Trophoblast cell (in vitro differentiated cells and primary cell): ENCODE measurements at regions not wholly inside any gene's neighbourhood (a gene's known extent, or its start where the extent isn't known, plus 50 kb on each side); places are given as distances from the start of the nearest gene placed in this dataset.
"Not testable (repeated sequence)": the region's sequence is repeated elsewhere in the genome, so short reads cannot be mapped to it uniquely, and the experiment has no call there.

Source experiments
- DNase-seq, 2 donors: peaks; one replicate each; pipeline ENCODE4 v3.0.0-alpha.2; 2016
- H2AFZ ChIP-seq: 2 replicates; pipeline ENCODE4 v1.6.1; 2013; ENCODE audit warnings: low read length, moderate library complexity, mild to moderate bottlenecking; ENCODE audit not compliant: insufficient read depth, poor library complexity
- H2AK5ac ChIP-seq: 2 replicates; pipeline ENCODE4 v1.6.1; 2013; ENCODE audit warnings: mild to moderate bottlenecking, low read length
- H2BK120ac ChIP-seq: 2 replicates; pipeline ENCODE4 v1.6.1; 2013; ENCODE audit warnings: low read length, mild to moderate bottlenecking, moderate library complexity; ENCODE audit not compliant: insufficient read depth, poor library complexity
- H2BK12ac ChIP-seq: 2 replicates; pipeline ENCODE4 v1.6.1; 2013; ENCODE audit warnings: mild to moderate bottlenecking, low read length, moderate library complexity
- H2BK5ac ChIP-seq: 2 replicates; pipeline ENCODE4 v1.6.1; 2013; ENCODE audit warnings: low read length, low read depth, moderate library complexity, mild to moderate bottlenecking; ENCODE audit not compliant: poor library complexity
- H3K14ac ChIP-seq: 2 replicates; pipeline ENCODE4 v1.6.1; 2013; ENCODE audit warnings: mild to moderate bottlenecking, low read length
- H3K18ac ChIP-seq: 2 replicates; pipeline ENCODE4 v1.6.1; 2013; ENCODE audit warnings: mild to moderate bottlenecking, low read length
- H3K23ac ChIP-seq: 2 replicates; pipeline ENCODE4 v1.6.1; 2013; ENCODE audit warnings: low read length
- H3K27ac ChIP-seq: 2 replicates; pipeline ENCODE4 v1.5.1; 2013; ENCODE audit warnings: low read depth, mild to moderate bottlenecking, inconsistent platforms, low read length, moderate library complexity
- H3K27me3 ChIP-seq: 2 replicates; pipeline ENCODE4 v1.6.1; 2013; ENCODE audit warnings: inconsistent platforms, mild to moderate bottlenecking, low read length, moderate library complexity; ENCODE audit not compliant: insufficient read depth
- H3K36me3 ChIP-seq, 2 experiments: 1 replicate in 1 of 2; 2 replicates in 1 of 2; pipeline ENCODE4 v1.6.1; 2013; ENCODE audit warnings: low read length in 2 of 2, mild to moderate bottlenecking in 2 of 2, moderate library complexity in 1 of 2; ENCODE audit not compliant: insufficient read depth in 2 of 2, control insufficient read depth in 1 of 2
- H3K4ac ChIP-seq: 2 replicates; pipeline ENCODE4 v1.6.1; 2013; ENCODE audit warnings: low read depth, mild to moderate bottlenecking, low read length, moderate library complexity
- H3K4me1 ChIP-seq, 2 experiments: 1 replicate in 1 of 2; 2 replicates in 1 of 2; pipeline ENCODE4 v1.6.1; 2013; ENCODE audit warnings: low read length in 2 of 2, mild to moderate bottlenecking in 2 of 2, moderate library complexity in 1 of 2; ENCODE audit not compliant: insufficient read depth in 2 of 2, control insufficient read depth in 1 of 2
- H3K4me2 ChIP-seq: 2 replicates; pipeline ENCODE4 v1.6.1; 2013; ENCODE audit warnings: inconsistent platforms, mild to moderate bottlenecking, low read length, moderate library complexity
- H3K4me3 ChIP-seq: 2 replicates; pipeline ENCODE4 v1.5.1; 2013; ENCODE audit warnings: mild to moderate bottlenecking, low read depth, low read length, inconsistent platforms
- H3K79me1 ChIP-seq: one replicate; pipeline ENCODE4 v1.6.1; 2013; ENCODE audit warnings: low read length
- H3K79me2 ChIP-seq: 2 replicates; pipeline ENCODE4 v1.6.1; 2013; ENCODE audit warnings: low read length, mild to moderate bottlenecking; ENCODE audit not compliant: control insufficient read depth, insufficient read depth, poor library complexity
- H3K9ac ChIP-seq: 2 replicates; pipeline ENCODE4 v1.6.1; 2013; ENCODE audit warnings: mild to moderate bottlenecking, low read length
- H3K9me3 ChIP-seq: 2 replicates; pipeline ENCODE4 v1.6.1; 2013; ENCODE audit warnings: low read depth, mild to moderate bottlenecking, control low read depth, inconsistent platforms, low read length; ENCODE audit not compliant: insufficient read depth
- H4K12ac ChIP-seq: 2 replicates; pipeline ENCODE4 v1.6.1; 2013; ENCODE audit warnings: low read depth, mild to moderate bottlenecking, low read length, moderate library complexity
- H4K8ac ChIP-seq: 2 replicates; pipeline ENCODE4 v1.6.1; 2013; ENCODE audit warnings: low read depth, mild to moderate bottlenecking, low read length, moderate library complexity
- H4K91ac ChIP-seq: one replicate; pipeline ENCODE4 v1.6.1; 2013; ENCODE audit warnings: low read depth, mild to moderate bottlenecking, low read length, moderate library complexity
- WGBS: extraction: QIAGEN DNeasy Blood & Tissue Kit; methylation state at CpG from one replicate; pipeline ENCODE4 v1.1.7; 2013; ENCODE audit warnings: missing lambda C conversion rate; ENCODE audit not compliant: insufficient read length, insufficient coverage; ENCODE audit errors: extremely low coverage; 5-methylcytosine and 5-hydroxymethylcytosine counted together

DNA sequence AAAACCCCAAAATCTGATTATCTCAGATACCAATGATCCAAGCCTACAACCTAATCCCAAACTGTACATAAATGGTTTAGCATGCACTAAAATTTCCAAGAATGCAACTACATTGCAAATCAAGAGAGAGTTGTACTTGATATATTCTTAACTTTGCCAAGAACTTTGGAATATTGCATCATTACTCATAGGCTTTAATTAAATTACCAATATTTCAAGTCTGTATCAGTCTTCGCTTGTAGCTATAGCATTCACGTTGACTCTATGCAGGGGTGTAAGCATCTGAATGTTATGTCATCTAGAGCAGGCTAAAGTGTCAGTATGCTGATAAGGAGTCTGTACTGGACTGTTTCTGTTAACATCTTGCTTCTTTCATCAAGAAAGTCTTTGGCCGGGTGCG is 56.3 kb downstream of the FOXI3 start:
- Histone ChIP-seq H3K4me3 (no peak overlapping the region), H4K8ac (no peak overlapping the region), H3K9ac (no peak overlapping the region), H3K27me3 (no peaks in the 10 kb centered on the region), H3K9me3 (no peaks in the 10 kb centered on the region), H3K4me1 (peaks cover 0 to 3% of the 10 kb centered on the region in 2 experiments), H3K79me2 (no peaks in the 10 kb centered on the region), H4K12ac (no peak overlapping the region), H2BK120ac (no peak overlapping the region), H2BK12ac (no peak overlapping the region), H3K79me1 (no peaks in the 10 kb centered on the region), H3K4me2 (no peak overlapping the region), H2BK5ac (no peak overlapping the region), H3K18ac (no peak overlapping the region), H3K36me3 (no peaks in the 10 kb centered on the region), H4K91ac (no peak overlapping the region), H3K23ac (no peak overlapping the region), H3K27ac (no peak overlapping the region), H2AK5ac (no peak overlapping the region), H2AFZ (no peak overlapping the region), H3K14ac (no peak overlapping the region), H3K4ac (no peak overlapping the region)
- no CpG with 5 or more reads among the region's 4 CpGs for WGBS
- no peak for DNase-seq

GRCh38 chr2:88377641-88377991 is 74.9 kb downstream of the FOXI3 start:
- WGBS: no CpG with 5 or more reads among the region's 1 CpG
- no peak overlapping the region for H3K4me2 ChIP-seq

GRCh38 chr2:88372042-88372441 is 80.5 kb downstream of the FOXI3 start:
- H3K36me3 ChIP-seq: no peaks in the 10 kb centered on the region
- H3K23ac ChIP-seq: no peak overlapping the region
- no peak overlapping the region for H2BK120ac ChIP-seq
- no peak overlapping the region for H2AK5ac ChIP-seq
- no peak overlapping the region for H2BK5ac ChIP-seq
- H3K14ac ChIP-seq: no peak overlapping the region
- H3K4me1 ChIP-seq: no peaks in the 10 kb centered on the region
- no peak overlapping the region for H3K9ac ChIP-seq
- H3K4me3 ChIP-seq: no peak overlapping the region
- H3K4ac ChIP-seq: no peak overlapping the region
- no peak overlapping the region for H3K4me2 ChIP-seq
- H3K27me3 ChIP-seq: no peaks in the 10 kb centered on the region
- H3K79me1 ChIP-seq: no peaks in the 10 kb centered on the region
- DNase-seq: no peak
- H4K8ac ChIP-seq: no peak overlapping the region
- H3K18ac ChIP-seq: no peak overlapping the region
- no peak overlapping the region for H4K91ac ChIP-seq
- H3K27ac ChIP-seq: no peak overlapping the region
- no peak overlapping the region for H2AFZ ChIP-seq
- no peaks in the 10 kb centered on the region for H3K9me3 ChIP-seq
- no peak overlapping the region for H2BK12ac ChIP-seq
- no peak overlapping the region for H4K12ac ChIP-seq
- H3K79me2 ChIP-seq: no peaks in the 10 kb centered on the region
- WGBS: no CpG with 5 or more reads among the region's 3 CpGs

More at GRCh38 chr2:88377641-88377991, 74.9 kb downstream of the FOXI3 start:
- Histone ChIP-seq H3K27ac (no peak overlapping the region), H4K12ac (no peak overlapping the region), H3K79me1 (no peaks in the 10 kb centered on the region), H3K4me3 (no peak overlapping the region), H3K27me3 (no peaks in the 10 kb centered on the region), H2AK5ac (no peak overlapping the region), H3K4me1 (no peaks in the 10 kb centered on the region), H2BK12ac (no peak overlapping the region), H3K79me2 (no peaks in the 10 kb centered on the region), H4K8ac (no peak overlapping the region), H3K23ac (no peak overlapping the region), H3K36me3 (no peaks in the 10 kb centered on the region), H2AFZ (no peak overlapping the region), H3K4ac (no peak overlapping the region), H3K9ac (no peak overlapping the region), H3K14ac (no peak overlapping the region), H4K91ac (no peak overlapping the region), H2BK5ac (no peak overlapping the region), H3K18ac (no peak overlapping the region), H2BK120ac (no peak overlapping the region), H3K9me3 (no peaks in the 10 kb centered on the region)
- DNase-seq: no peak

GRCh38 chr2:88365408-88365807 is 87.1 kb downstream of the FOXI3 start:
- H3K27ac ChIP-seq, H3K14ac ChIP-seq, H3K9me3 ChIP-seq, H3K79me1 ChIP-seq, H3K4me3 ChIP-seq, H4K91ac ChIP-seq, H3K23ac ChIP-seq, H4K8ac ChIP-seq, H2BK120ac ChIP-seq, H3K18ac ChIP-seq, H3K27me3 ChIP-seq, H3K4me1 ChIP-seq, H3K4me2 ChIP-seq, H2AK5ac ChIP-seq, H2AFZ ChIP-seq, H3K4ac ChIP-seq, H4K12ac ChIP-seq, H3K79me2 ChIP-seq, H2BK12ac ChIP-seq, H3K36me3 ChIP-seq, H2BK5ac ChIP-seq, H3K9ac ChIP-seq: not testable (repeated sequence)
- no CpG with 5 or more reads among the region's 11 CpGs for WGBS
- DNase-seq: peak in 1 of 2 donors; percentile 13
